Activated CD4-positive, alpha-beta T cell treated with anti-CD3 and anti-CD28 coated beads, Interleukin-2, amount 10 ng/mL, durations not matched to agents 24 days and 14 days (primary cell): ENCODE measurements at regions not wholly inside any gene's neighbourhood (a gene's known extent, or its start where the extent isn't known, plus 50 kb on each side); places are given as distances from the start of the nearest gene placed in this dataset.

Experiments
- DNase-seq: peaks from one replicate; pipeline ENCODE4 v3.0.0; 2022
- H3K27ac Mint-ChIP-seq: one replicate; pipeline ENCODE4 v1.8.0; 2022; ENCODE audit warnings: mild to moderate bottlenecking, mixed read lengths
- H3K27me3 Mint-ChIP-seq: one replicate; pipeline ENCODE4 v1.8.0; 2022; ENCODE audit warnings: mixed read lengths
- H3K36me3 Mint-ChIP-seq: one replicate; pipeline ENCODE4 v1.8.0; 2022; ENCODE audit warnings: low read depth, mild to moderate bottlenecking, mixed read lengths
- H3K4me1 Mint-ChIP-seq: one replicate; pipeline ENCODE4 v1.8.0; 2021; ENCODE audit warnings: mixed read lengths
- H3K4me3 Mint-ChIP-seq: one replicate; pipeline ENCODE4 v1.8.0; 2022; ENCODE audit warnings: mild to moderate bottlenecking, moderate library complexity, mixed read lengths
- H3K9me3 Mint-ChIP-seq: one replicate; pipeline ENCODE4 v1.8.0; 2021; ENCODE audit warnings: mixed read lengths
- intact Hi-C: fragments of 100-400 bp; cut with micrococcal nuclease; formaldehyde crosslinking; loops from one replicate; pipeline ENCODE4 v1.15.1; 2023

DNA sequence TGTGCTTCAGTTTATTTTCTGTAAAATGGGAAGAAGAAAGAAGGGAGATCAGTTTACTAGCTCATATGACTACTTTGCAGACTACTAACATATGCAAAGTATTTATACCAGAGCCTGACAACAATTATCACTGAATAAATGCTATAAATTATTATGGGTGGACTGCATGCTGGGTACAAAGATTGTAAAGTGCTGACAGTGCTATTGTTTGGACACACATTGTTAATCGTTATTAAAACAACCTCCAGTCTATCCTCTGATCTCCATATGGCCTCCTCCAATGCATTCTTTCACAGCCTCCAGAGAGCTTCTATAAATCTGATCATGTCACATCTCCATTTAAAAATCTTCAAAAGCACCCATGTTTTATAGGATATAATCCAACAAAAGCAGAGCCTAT lies 90.1 kb upstream of the HS3ST1 start:
- no peaks in the 10 kb centered on the region for H3K4me1 Mint-ChIP-seq
- no peaks in the 10 kb centered on the region for H3K36me3 Mint-ChIP-seq
- H3K4me3 Mint-ChIP-seq = no peak overlapping the region

DNA sequence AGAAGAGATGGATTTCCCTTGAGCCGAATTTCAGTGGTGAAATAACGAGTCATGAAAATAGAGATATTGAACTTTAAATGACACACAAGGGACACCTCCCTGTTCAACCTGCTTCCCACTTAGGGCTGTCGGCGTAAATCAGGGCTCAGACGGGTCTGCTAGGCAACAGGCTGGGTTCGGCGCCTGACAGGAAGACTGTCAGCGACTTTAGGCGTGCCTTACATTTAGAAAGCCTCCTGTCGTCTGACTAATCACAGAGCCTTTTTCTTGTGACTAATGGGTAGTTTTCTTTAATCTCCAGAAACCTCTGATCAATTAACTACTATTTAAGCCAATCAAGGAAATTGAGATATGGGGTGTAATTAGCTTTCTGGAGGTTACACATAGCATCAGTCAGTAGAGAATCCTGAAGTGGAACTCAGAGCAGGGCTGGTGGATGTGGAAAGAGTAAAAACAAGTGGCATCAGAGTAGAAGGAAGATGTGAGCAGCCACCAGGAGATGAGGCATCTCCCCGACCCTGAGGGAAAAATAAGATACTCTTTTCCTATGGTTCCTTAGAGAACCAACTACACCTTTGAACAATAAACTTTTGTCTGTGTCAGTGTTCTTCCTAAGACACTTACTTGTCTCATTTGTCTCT lies 86.2 kb upstream of the HS3ST1 start:
- intact Hi-C loops = no loop called here
- Mint-ChIP-seq H3K4me1 (no peaks in the 10 kb centered on the region), H3K27me3 (peaks cover 5% of the 10 kb centered on the region), H3K4me3 (no peak overlapping the region), H3K36me3 (no peaks in the 10 kb centered on the region), H3K9me3 (peaks cover 2% of the 10 kb centered on the region), H3K27ac (no peak overlapping the region)
- DNase-seq = no peak

More for the DNA sequence above, 90.1 kb upstream of the HS3ST1 start:
- Mint-ChIP-seq H3K9me3 (no peaks in the 10 kb centered on the region), H3K27ac (no peak overlapping the region), H3K27me3 (peaks cover 5% of the 10 kb centered on the region)
- DNase-seq = no peak
- intact Hi-C loops = no loop called here

DNA sequence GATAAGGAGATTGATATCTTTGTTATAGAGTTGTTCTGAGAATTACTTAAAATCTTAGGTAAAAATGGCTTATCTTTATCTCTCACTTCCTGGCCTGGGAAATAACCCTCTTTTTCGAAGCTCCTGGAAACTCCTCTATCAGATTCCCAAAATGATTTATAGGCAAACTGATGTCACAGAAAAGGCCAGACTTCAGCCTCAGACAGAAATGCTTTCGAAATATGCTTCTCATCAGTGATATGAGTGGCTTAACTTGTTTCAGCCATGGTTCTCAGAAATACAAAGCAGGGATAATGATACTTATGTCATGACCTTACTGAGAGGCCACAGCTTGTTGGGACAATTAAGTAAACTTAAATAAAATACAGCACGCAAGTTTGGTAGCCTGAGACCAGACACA lies 85.3 kb upstream of the HS3ST1 start:
- Mint-ChIP-seq H3K27ac (no peak overlapping the region), H3K9me3 (peaks cover 6% of the 10 kb centered on the region), H3K4me1 (peaks cover 2% of the 10 kb centered on the region), H3K27me3 (peaks cover 5% of the 10 kb centered on the region), H3K4me3 (no peak overlapping the region), H3K36me3 (no peaks in the 10 kb centered on the region)
- DNase-seq = no peak
- intact Hi-C loops = no loop called here

DNA sequence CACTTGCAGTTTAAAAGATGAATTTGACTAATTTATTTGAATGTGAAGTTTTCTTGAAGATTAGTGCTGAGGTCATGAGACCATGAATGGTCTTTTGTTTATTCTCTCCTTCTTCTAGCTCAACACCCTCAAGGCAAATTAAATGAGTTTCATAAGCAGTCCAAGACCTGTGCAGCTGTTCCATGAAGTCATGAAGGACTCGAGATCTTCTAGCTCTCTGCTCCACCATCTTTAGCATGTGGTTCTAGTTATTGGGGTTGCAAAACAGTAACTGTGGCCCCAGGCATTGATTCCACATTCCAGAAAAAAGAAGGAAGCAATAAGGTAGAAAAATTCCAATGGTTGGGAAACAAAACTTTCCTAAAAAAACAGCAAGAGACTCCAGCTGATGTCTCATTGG lies 84.2 kb upstream of the HS3ST1 start:
- Mint-ChIP-seq H3K4me1 (peaks cover 2% of the 10 kb centered on the region), H3K36me3 (no peaks in the 10 kb centered on the region), H3K27me3 (peaks cover 5% of the 10 kb centered on the region), H3K4me3 (no peak overlapping the region), H3K9me3 (peaks cover 7% of the 10 kb centered on the region), H3K27ac (no peak overlapping the region)
- intact Hi-C loops = no loop called here
- DNase-seq = no peak

DNA sequence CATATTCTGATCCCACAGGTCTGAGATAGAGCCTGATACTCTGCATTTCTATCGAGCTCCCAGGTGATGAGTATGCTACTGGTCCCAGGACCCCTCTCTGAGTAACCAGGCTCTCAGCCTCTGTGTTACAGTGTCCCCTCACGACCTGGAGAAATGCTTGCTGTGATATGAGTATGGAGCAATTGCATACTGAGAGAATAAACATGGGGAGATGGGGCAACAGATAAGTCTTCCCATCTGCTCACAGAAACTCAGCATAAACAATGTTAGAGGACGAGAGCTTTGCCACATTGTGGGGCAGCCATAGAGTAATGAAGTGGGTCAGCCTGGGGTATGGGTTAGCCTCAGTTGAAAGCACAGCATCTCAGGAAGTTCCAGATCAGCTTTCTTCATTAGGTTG lies 82.6 kb upstream of the HS3ST1 start:
- Mint-ChIP-seq H3K27ac (no peak overlapping the region), H3K4me1 (peaks cover 3% of the 10 kb centered on the region), H3K4me3 (no peak overlapping the region), H3K27me3 (peaks cover 5% of the 10 kb centered on the region), H3K9me3 (peaks cover 19% of the 10 kb centered on the region), H3K36me3 (no peaks in the 10 kb centered on the region)
- DNase-seq = no peak
- intact Hi-C loops = no loop called here

DNA sequence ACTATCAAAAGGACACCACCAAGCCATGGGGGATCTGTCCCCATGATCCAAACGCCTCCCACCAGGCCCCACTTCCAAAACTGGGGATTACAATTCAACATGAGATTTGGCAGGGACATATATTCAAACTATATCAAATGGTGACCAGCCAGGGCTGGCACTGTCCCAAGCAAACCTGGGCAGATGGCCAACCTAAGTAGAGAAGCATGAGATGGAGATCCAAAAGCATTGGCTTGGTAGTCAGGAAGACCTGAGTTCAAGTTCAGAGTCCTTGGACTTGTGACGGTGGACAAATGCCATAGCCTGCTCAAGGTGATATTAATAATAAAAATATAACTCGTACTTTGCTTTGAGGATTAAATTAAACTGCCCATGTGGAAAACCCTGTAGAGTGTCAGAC lies 79.2 kb upstream of the HS3ST1 start:
- intact Hi-C loops = no loop called here
- Mint-ChIP-seq H3K36me3 (no peaks in the 10 kb centered on the region), H3K27ac (no peak overlapping the region), H3K4me3 (no peak overlapping the region), H3K9me3 (peaks cover 19% of the 10 kb centered on the region), H3K4me1 (peaks cover 10% of the 10 kb centered on the region), H3K27me3 (no peaks in the 10 kb centered on the region)
- no peak for DNase-seq

DNA sequence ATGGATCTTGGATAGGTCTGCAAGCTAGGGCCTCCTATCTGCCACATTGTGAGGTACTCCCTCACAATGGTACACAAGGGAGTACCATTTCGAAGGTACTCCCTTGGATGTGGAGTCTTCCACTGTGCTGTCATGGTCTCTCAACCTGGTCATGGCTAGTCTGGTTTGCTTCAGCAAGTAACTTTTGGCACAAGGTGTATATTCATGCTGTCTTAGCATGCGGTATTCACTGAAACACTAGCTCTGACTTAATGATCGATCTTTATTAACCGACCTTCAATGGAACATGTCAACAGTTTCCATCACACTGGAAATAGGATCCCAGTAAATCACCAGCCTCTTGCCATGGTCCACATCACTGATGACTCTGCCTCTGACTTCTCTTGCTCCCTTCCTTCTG lies 77.5 kb upstream of the HS3ST1 start:
- intact Hi-C loops = no loop called here
- Mint-ChIP-seq H3K4me1 (peaks cover 10% of the 10 kb centered on the region), H3K27me3 (no peaks in the 10 kb centered on the region), H3K36me3 (no peaks in the 10 kb centered on the region), H3K9me3 (peaks cover 21% of the 10 kb centered on the region), H3K27ac (no peak overlapping the region), H3K4me3 (no peak overlapping the region)
- no peak for DNase-seq

DNA sequence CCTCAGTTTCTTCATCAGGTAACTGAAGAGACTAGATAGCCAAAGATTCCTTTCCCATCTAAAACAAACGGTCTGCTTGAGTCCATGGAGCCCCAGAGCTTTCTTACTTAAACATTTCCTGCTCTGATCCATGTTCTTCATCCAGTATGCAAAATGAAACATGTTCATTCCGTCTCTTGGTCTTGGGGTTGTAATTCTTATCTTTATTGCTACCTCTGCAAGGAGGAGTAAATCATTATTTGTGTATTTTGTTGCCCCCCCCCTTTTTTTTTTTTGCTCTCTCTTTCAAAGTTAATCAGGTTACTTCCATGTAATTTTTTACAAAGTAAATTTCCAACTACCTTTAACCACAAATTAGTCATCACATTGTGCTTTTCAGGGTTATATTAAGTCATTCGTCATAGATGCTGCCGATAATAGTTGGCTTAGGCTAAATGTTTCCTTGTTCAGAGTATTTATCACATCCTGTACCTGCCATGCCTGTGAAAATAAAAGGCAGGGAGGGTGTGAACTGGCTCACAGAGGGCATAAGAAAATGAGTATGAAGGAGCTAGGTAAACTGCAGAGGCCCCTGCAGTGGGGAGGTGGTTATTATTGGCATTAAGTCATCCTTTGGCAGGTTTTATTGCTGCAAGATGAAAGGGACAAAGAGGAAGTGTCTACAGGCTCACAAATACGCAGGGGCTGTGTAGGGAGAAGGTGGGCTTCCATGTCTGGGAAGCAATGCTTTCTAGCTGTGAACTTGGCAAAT lies 76.7 kb upstream of the HS3ST1 start:
- DNase-seq = no peak
- H3K36me3 Mint-ChIP-seq = no peaks in the 10 kb centered on the region
- no peaks in the 10 kb centered on the region for H3K27me3 Mint-ChIP-seq
- peak overlapping the region; percentile 27 for H3K27ac Mint-ChIP-seq
- intact Hi-C loops = no loop called here
- H3K4me1 Mint-ChIP-seq = peaks cover 10% of the 10 kb centered on the region
- H3K9me3 Mint-ChIP-seq = peaks cover 22% of the 10 kb centered on the region
- peak overlapping the region; percentile 30 for H3K4me3 Mint-ChIP-seq

DNA sequence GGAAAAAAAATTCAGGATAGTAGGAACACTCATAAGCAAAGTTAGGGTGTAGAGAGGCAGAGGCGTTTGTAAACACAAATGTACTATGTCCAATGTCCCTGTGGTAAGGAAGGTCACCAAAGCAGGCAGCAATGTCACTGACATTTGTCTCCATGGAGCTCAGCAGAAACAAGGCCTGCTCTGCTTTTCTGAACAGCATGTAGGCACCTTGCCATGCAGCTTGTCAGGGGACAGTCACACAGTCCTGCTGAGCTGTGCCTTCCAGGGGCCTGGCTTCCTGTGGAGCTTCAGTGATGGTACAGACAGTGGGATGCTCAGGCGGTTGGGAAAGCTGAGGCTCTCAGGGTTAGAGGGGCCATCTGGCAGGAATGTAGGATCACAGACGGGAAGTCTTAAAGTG lies 74.5 kb upstream of the HS3ST1 start:
- Mint-ChIP-seq H3K36me3 (no peaks in the 10 kb centered on the region), H3K9me3 (peaks cover 15% of the 10 kb centered on the region), H3K27me3 (no peaks in the 10 kb centered on the region), H3K4me1 (peaks cover 8% of the 10 kb centered on the region), H3K4me3 (no peak overlapping the region), H3K27ac (no peak overlapping the region)
- intact Hi-C loops = no loop called here
- no peak for DNase-seq

DNA sequence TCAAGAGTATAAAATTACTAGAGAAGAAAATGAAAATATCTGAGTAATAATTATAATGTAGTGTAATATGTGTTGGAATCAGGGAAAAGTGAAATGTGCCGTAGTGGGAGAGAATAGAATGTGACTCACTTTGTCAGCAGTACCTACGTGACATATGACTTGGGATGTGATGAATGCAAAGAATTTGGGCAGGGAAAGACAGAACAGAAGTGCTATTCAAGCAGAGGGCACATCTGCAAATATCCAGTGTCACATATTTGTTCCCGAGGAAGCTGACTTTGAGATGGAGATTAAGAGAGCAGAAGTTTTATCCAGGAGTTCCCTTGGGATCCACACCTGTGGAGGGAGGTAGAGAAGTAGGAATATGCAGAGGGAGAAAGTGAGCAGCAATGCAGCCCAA lies 69.3 kb upstream of the HS3ST1 start:
- H3K4me3 Mint-ChIP-seq = no peak overlapping the region
- H3K9me3 Mint-ChIP-seq = peaks cover 9% of the 10 kb centered on the region
- H3K36me3 Mint-ChIP-seq = no peaks in the 10 kb centered on the region
- DNase-seq = no peak
- H3K27ac Mint-ChIP-seq = no peak overlapping the region
- H3K4me1 Mint-ChIP-seq = peaks cover 11% of the 10 kb centered on the region
- intact Hi-C loops = no loop called here
- peaks cover 2% of the 10 kb centered on the region for H3K27me3 Mint-ChIP-seq

DNA sequence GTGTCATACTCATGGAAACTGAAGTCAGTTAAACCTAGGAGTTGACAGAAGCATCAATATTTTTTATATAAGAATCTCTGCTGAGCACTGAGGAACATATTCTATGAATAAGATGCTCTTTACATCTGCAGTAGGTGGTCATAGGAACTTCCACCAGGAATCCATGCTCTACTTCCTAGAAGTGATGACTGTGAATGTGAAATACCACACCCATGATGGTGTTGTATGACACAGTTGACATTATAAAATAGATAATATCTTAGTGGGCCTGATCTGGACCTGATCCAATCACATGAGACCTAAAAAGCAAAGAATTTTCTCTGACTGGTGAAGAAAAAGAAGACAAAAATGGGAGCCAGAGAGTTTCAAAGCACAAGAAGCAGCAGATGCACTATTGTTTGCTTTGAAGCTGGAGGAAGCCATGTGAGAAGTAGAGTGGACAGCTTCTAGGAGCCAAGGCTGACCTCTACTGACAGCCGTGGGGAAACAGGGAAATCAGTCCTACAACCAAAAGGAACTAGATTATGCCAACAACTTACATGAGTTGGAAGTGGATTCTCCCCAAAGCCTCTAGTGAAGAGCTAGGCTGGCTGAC lies 68.6 kb upstream of the HS3ST1 start:
- H3K27ac Mint-ChIP-seq = no peak overlapping the region
- peaks cover 9% of the 10 kb centered on the region for H3K9me3 Mint-ChIP-seq
- H3K4me3 Mint-ChIP-seq = no peak overlapping the region
- H3K27me3 Mint-ChIP-seq = peaks cover 2% of the 10 kb centered on the region
- intact Hi-C loops = no loop called here
- H3K36me3 Mint-ChIP-seq = no peaks in the 10 kb centered on the region
- no peak for DNase-seq
- peaks cover 11% of the 10 kb centered on the region for H3K4me1 Mint-ChIP-seq

DNA sequence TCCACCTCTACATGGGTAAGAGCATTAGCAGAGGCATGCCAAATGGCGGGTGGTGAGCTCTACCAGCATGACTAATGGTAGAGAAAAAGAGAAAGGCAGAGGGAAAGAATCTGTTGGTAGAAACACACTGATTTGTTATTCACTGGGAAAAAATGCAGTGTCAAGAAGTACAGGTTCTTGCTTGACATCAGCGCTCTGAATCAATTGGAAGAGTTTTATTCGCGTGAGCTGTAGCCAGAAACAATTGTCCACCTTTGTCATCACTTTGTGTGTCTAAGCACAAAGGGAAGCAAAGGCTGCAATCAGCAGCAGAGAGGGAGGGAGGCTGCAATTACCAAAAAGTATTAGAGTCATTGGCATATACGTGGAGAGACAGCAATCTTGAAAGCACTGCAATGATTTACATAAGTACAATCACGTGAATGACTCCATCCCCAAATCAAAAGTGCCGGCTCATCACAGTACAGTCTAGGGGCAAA lies 67.7 kb upstream of the HS3ST1 start:
- no peak for DNase-seq
- Mint-ChIP-seq H3K4me1 (peaks cover 11% of the 10 kb centered on the region), H3K9me3 (peaks cover 13% of the 10 kb centered on the region), H3K27ac (no peak overlapping the region), H3K36me3 (no peaks in the 10 kb centered on the region), H3K27me3 (peaks cover 2% of the 10 kb centered on the region), H3K4me3 (no peak overlapping the region)
- intact Hi-C loops = no loop called here

DNA sequence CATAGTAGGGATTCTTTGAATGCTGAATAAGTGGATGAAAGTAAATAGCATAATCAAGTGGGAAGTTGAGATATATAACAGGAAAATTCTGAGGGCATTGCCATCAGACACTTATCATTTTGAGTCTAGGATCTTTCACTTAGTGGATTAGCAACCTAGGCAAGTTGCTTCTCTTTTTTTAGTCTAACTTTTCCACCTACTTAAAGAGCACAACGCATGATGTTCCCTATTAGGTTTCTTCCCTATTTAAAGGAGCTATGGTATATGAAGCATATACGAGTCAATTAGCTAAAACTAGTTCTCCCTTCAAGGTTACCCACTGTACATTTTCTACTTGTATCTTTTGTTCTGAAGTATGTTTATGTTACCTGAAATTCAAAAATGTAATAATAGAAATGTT lies 67.1 kb upstream of the HS3ST1 start:
- no peaks in the 10 kb centered on the region for H3K36me3 Mint-ChIP-seq
- H3K27me3 Mint-ChIP-seq = peaks cover 2% of the 10 kb centered on the region
- peaks cover 11% of the 10 kb centered on the region for H3K9me3 Mint-ChIP-seq
- intact Hi-C loops = no loop called here
- DNase-seq = no peak
- no peak overlapping the region for H3K27ac Mint-ChIP-seq
- H3K4me3 Mint-ChIP-seq = no peak overlapping the region
- peaks cover 11% of the 10 kb centered on the region for H3K4me1 Mint-ChIP-seq

DNA sequence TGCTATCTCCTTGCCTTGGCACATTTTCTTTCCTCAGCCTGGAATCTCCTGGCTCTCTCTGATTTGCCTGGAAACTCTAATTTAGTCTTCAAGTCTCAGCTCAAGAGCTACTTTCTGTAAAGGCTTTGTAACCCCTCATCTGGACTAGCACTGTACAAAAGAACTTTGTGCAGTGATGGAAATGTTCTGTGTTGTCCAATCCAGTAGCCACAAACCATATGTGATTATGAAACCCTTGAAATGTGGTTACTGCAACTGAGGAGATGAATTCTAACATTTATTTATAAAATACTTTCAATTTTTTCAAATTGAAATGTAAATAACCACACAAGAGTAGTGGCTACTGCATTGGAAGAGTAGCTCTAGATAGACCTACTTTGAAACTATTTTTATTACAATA lies 66.6 kb upstream of the HS3ST1 start:
- DNase-seq = no peak
- Mint-ChIP-seq H3K4me3 (no peak overlapping the region), H3K27ac (no peak overlapping the region), H3K9me3 (peaks cover 11% of the 10 kb centered on the region), H3K4me1 (peaks cover 11% of the 10 kb centered on the region), H3K27me3 (peaks cover 2% of the 10 kb centered on the region), H3K36me3 (no peaks in the 10 kb centered on the region)
- intact Hi-C loops = no loop called here
